ENCODE measurements at regions not wholly inside any gene's neighbourhood (a gene's known extent, or its start where the extent isn't known, plus 50 kb on each side); places are given as distances from the start of the nearest gene placed in this dataset.
"Not testable (repeated sequence)": the region's sequence is repeated elsewhere in the genome, so short reads cannot be mapped to it uniquely, and the experiment has no call there.

GRCh38 chr14:30016002-30016401 lies 88.4 kb upstream of the PRKD1 start:
- Histone ChIP-seq H3K4me2 (no peak overlapping the region), H4K20me1 (no peaks in the 10 kb centered on the region), H3K4me3 (no peak overlapping the region), H3K27me3 (no peaks in the 10 kb centered on the region), H3K9ac (no peak overlapping the region), H3K9me3 (replicated peaks in 1 of 11) (no peaks in the 10 kb centered on the region), H3K36me3 (no peaks in the 10 kb centered on the region), H3K27ac (no peak overlapping the region), H3K4me1 (no peaks in the 10 kb centered on the region)
- TF ChIP-seq Cebpa-rat (IDR thresholded peaks at IDR 0.05) = no peak

DNA sequence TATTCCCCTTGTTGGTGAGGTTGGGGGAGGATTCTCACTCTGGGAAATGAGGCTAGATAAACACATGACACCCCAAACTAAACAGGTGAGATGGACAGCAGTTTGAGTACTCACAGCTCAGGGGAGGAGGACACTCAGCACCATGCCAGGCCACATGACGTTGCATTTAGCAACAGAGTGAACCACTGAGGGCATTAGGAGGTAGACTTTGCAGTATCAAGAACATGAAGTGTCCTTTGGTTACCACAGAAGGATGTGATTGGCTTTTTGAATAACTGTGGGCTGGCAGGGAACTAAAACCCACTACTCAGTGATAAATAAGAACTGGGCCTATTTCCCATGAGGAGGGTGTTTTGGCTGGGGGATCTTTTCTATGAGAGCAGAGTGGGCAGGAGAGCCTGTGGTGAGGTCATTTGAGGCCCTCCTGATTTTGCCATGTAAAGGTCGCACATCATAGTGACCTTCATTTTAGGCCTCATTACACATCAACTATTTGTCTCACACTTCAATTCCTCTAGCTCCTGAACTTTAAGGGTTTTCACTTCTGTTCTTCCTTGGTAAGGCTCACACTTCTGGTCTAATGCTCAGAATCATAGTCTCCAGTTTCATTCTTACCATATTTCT lies 89.8 kb upstream of the PRKD1 start:
- no peak overlapping the region for H3K9ac ChIP-seq
- no peaks in the 10 kb centered on the region for H4K20me1 ChIP-seq
- H3K9me3 ChIP-seq (replicated peaks in 1 of 11) = no peaks in the 10 kb centered on the region
- H3K4me3 ChIP-seq = no peak overlapping the region
- H3K27me3 ChIP-seq = no peaks in the 10 kb centered on the region
- H3K27ac ChIP-seq = no peak overlapping the region
- TF ChIP-seq Cebpa-rat (IDR thresholded peaks at IDR 0.05) = no peak
- H3K4me2 ChIP-seq = no peak overlapping the region
- no peaks in the 10 kb centered on the region for H3K4me1 ChIP-seq
- no peaks in the 10 kb centered on the region for H3K36me3 ChIP-seq

GRCh38 chr14:30020271-30020670 lies 92.6 kb upstream of the PRKD1 start:
- Histone ChIP-seq H3K27me3 (no peaks in the 10 kb centered on the region), H3K27ac (no peak overlapping the region), H3K4me1 (no peaks in the 10 kb centered on the region), H3K9me3 (replicated peaks in 1 of 11) (peaks cover 5 to 14% (median 10%) of the 10 kb centered on the region in 11 experiments; a peak in 13 of 22 replicates), H3K4me2 (no peak overlapping the region), H3K9ac (no peak overlapping the region), H3K4me3 (no peak overlapping the region), H4K20me1 (no peaks in the 10 kb centered on the region), H3K36me3 (no peaks in the 10 kb centered on the region)
- no peak for TF ChIP-seq Cebpa-rat (IDR thresholded peaks at IDR 0.05)

DNA sequence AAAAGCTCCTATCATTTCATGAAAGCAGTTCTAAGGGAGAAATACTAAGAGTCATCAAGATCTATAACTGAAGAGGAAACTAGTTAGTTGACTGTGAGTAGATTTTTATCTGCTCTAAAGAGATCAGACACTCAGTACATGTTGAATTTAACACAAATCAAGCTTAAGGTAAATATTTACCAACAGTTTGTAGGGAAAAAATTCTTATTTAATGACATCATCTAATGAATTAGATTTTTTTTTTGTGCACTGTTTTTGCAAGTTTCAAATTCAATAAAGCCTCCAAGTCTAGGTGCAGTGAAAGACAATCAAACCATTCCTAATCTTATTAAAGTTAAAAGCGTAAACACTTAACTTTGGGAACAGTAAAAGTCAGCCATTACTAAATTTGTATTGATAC lies 93.0 kb upstream of the PRKD1 start:
- no peaks in the 10 kb centered on the region for H3K27me3 ChIP-seq
- no peak overlapping the region for H3K4me2 ChIP-seq
- H3K4me3 ChIP-seq = no peak overlapping the region
- no peak overlapping the region for H3K27ac ChIP-seq
- H3K9me3 ChIP-seq (replicated peaks in 1 of 11) = peaks cover 5 to 14% (median 10%) of the 10 kb centered on the region in 11 experiments; a peak in 13 of 22 replicates
- no peaks in the 10 kb centered on the region for H3K4me1 ChIP-seq
- no peaks in the 10 kb centered on the region for H4K20me1 ChIP-seq
- H3K9ac ChIP-seq = no peak overlapping the region
- no peak for TF ChIP-seq Cebpa-rat (IDR thresholded peaks at IDR 0.05)
- H3K36me3 ChIP-seq = no peaks in the 10 kb centered on the region

- H3K9ac ChIP-seq, H3K4me3 ChIP-seq, H3K4me1 ChIP-seq, H3K27me3 ChIP-seq, H4K20me1 ChIP-seq, H3K27ac ChIP-seq, H3K36me3 ChIP-seq, H3K4me2 ChIP-seq: not testable (repeated sequence)
- H3K9me3 ChIP-seq (replicated peaks in 1 of 11) = peaks cover 5 to 14% (median 10%) of the 10 kb centered on the region in 11 experiments; a peak in 13 of 22 replicates
These were observed 95.7 kb upstream of the PRKD1 start for GRCh38 chr14:30023350-30023749.

DNA sequence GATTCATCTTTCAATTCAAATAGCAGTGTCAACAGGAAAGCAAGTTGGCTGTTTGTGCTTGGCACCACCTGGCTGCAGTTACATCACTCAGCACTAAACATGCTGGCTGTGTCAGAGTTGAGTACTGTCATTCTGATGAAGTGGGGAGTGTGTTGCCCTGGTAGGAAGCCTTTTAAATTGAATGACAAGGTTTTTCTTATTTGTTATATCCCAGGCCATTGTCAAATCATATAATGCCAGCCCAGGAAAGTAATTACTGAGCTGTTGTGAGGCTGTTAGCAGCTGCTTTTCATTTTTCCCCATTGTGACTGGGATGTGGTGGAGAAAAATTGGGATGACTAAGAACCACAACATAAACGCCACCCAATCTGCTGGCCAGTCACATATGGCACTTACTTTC lies 106.5 kb upstream of the PRKD1 start:
- Histone ChIP-seq H3K9me3 (replicated peaks in 1 of 11) (peaks cover 0 to 9% (median 4%) of the 10 kb centered on the region in 11 experiments; a peak in 6 of 22 replicates), H4K20me1 (no peaks in the 10 kb centered on the region), H3K9ac (no peak overlapping the region), H3K27me3 (no peaks in the 10 kb centered on the region), H3K4me1 (no peaks in the 10 kb centered on the region), H3K36me3 (no peaks in the 10 kb centered on the region), H3K4me2 (no peak overlapping the region), H3K4me3 (no peak overlapping the region), H3K27ac (no peak overlapping the region)
- no peak for TF ChIP-seq Cebpa-rat (IDR thresholded peaks at IDR 0.05)

DNA sequence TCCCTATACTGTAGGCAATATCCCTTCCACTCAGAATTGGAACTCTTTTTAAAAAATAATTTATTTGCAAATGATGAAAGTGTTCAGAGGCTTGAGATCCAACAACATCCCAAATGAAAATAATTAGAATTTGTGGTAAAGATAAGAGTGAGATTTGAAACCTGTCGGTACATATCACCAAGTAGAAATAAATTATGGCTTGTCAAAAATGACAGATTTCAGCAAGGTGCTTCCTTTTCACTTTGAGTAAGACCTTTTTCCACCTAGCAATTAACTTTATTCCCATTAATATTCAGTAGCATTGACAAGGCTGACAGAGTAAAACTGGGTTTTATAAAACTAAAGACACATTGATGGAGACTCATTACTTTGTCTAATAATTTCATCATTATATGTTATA lies 107.7 kb upstream of the PRKD1 start:
- TF ChIP-seq Cebpa-rat (IDR thresholded peaks at IDR 0.05) = no peak
- Histone ChIP-seq H3K27ac (no peak overlapping the region), H3K9me3 (replicated peaks in 1 of 11) (peaks cover 0 to 9% (median 0%) of the 10 kb centered on the region in 11 experiments; a peak in 3 of 22 replicates), H3K27me3 (no peaks in the 10 kb centered on the region), H3K4me3 (no peak overlapping the region), H3K9ac (no peak overlapping the region), H3K4me2 (no peak overlapping the region), H3K36me3 (no peaks in the 10 kb centered on the region), H3K4me1 (no peaks in the 10 kb centered on the region), H4K20me1 (no peaks in the 10 kb centered on the region)

GRCh38 chr14:30045720-30046119 lies 118.1 kb upstream of the PRKD1 start:
- no peaks in the 10 kb centered on the region for H3K36me3 ChIP-seq
- no peak overlapping the region for H3K4me3 ChIP-seq

GRCh38 chr14:30053103-30053502 lies 125.5 kb upstream of the PRKD1 start:
- Histone ChIP-seq H3K4me3 (no peak overlapping the region), H3K9me3 (replicated peaks in 1 of 11) (no peaks in the 10 kb centered on the region), H4K20me1 (no peaks in the 10 kb centered on the region), H3K4me1 (no peaks in the 10 kb centered on the region), H3K4me2 (no peak overlapping the region), H3K9ac (no peak overlapping the region), H3K27ac (no peak overlapping the region), H3K36me3 (no peaks in the 10 kb centered on the region), H3K27me3 (no peaks in the 10 kb centered on the region)
- no peak for TF ChIP-seq Cebpa-rat (IDR thresholded peaks at IDR 0.05)

More at GRCh38 chr14:30045720-30046119, 118.1 kb upstream of the PRKD1 start:
- no peak overlapping the region for H3K27ac ChIP-seq
- no peak overlapping the region for H3K4me2 ChIP-seq
- H3K9me3 ChIP-seq (replicated peaks in 1 of 11) = no peaks in the 10 kb centered on the region; a peak in 1 of 22 replicates
- no peaks in the 10 kb centered on the region for H3K27me3 ChIP-seq
- H3K9ac ChIP-seq = no peak overlapping the region
- no peaks in the 10 kb centered on the region for H3K4me1 ChIP-seq
- no peaks in the 10 kb centered on the region for H4K20me1 ChIP-seq
- TF ChIP-seq Cebpa-rat (IDR thresholded peaks at IDR 0.05) = no peak

DNA sequence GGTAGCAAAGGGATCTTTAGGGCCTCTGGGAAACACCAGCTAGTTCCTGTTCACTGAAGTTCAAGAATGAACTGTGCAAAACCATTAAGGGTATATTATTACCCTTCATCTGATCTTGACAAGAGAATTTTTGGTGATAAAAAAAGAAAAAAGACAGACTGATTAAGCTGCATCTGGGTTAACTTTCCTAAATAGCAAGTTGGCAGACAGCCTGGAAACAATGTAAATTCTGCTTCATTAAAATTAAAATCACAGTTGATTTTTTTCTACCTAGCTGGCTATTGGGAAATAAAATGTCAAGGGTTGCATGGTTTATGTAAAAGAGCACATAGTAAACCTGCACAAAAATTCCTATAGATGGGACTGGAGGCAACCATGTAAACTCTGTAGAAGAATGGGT lies 126.6 kb upstream of the PRKD1 start:
- no peak overlapping the region for H3K4me2 ChIP-seq
- no peaks in the 10 kb centered on the region for H3K4me1 ChIP-seq
- no peak overlapping the region for H3K4me3 ChIP-seq
- H3K9me3 ChIP-seq (replicated peaks in 1 of 11) = no peaks in the 10 kb centered on the region
- no peak for TF ChIP-seq Cebpa-rat (IDR thresholded peaks at IDR 0.05)
- H3K9ac ChIP-seq = no peak overlapping the region
- H4K20me1 ChIP-seq = no peaks in the 10 kb centered on the region
- H3K27ac ChIP-seq = no peak overlapping the region
- H3K27me3 ChIP-seq = no peaks in the 10 kb centered on the region
- no peaks in the 10 kb centered on the region for H3K36me3 ChIP-seq

All from BLaER1 treated with 17β-estradiol and CSF1 and Interleukin-3, amounts not matched to agents 10 nM and 100 nM (cell line).